Activated CD8-positive, alpha-beta T cell treated with anti-CD3 and anti-CD28 coated beads for 36 hours (primary cell): ENCODE measurements at regions not wholly inside any gene's neighbourhood (a gene's known extent, or its start where the extent isn't known, plus 50 kb on each side); places are given as distances from the start of the nearest gene placed in this dataset.

Experiments
- ATAC-seq: fragments of 200-7000 bp; cut with Tn5 transposase; one replicate; pipeline ENCODE4 v1.10.0; 2021; ENCODE audit warnings: mild to moderate bottlenecking, moderate library complexity
- CTCF ChIA-PET: fragments of 350-600 bp; sonication (Branson Sonifier 250); formaldehyde crosslinking; loops from one replicate; lab custom pipeline; 2021; ENCODE audit warnings: antibody characterized with exemption; lab: Charles Lee
- POLR2A ChIA-PET: fragments of 350-600 bp; sonication (Branson Sonifier 250); formaldehyde crosslinking; loops from one replicate; lab custom pipeline; 2021; ENCODE audit warnings: antibody characterized with exemption; lab: Charles Lee
- DNase-seq: peaks from one replicate; pipeline ENCODE4 v3.0.0-alpha.2; 2020
- H3K27ac Mint-ChIP-seq: one replicate; pipeline ENCODE4 v1.8.0; 2021; ENCODE audit warnings: mild to moderate bottlenecking, mixed read lengths
- H3K27me3 Mint-ChIP-seq: one replicate; pipeline ENCODE4 v1.8.0; 2021; ENCODE audit warnings: mixed read lengths
- H3K36me3 Mint-ChIP-seq: one replicate; pipeline ENCODE4 v1.8.0; 2021; ENCODE audit warnings: low read depth, mixed read lengths
- H3K4me1 Mint-ChIP-seq: one replicate; pipeline ENCODE4 v1.8.0; 2021; ENCODE audit warnings: low read depth, mixed read lengths
- H3K4me3 Mint-ChIP-seq: one replicate; pipeline ENCODE4 v1.8.0; 2021; ENCODE audit warnings: mild to moderate bottlenecking, moderate library complexity, mixed read lengths
- H3K9me3 Mint-ChIP-seq: one replicate; pipeline ENCODE4 v1.8.0; 2021; ENCODE audit warnings: mixed read lengths
- CTCF ChIP-seq: fragments of 200-600 bp; IDR thresholded peaks from one replicate; pipeline ENCODE4 v1.8.0; 2022; ENCODE audit warnings: antibody characterized with exemption, mild to moderate bottlenecking
- intact Hi-C: fragments of 100-400 bp; cut with micrococcal nuclease; formaldehyde crosslinking; loops from one replicate; pipeline ENCODE4 v1.10.0; 2022

DNA sequence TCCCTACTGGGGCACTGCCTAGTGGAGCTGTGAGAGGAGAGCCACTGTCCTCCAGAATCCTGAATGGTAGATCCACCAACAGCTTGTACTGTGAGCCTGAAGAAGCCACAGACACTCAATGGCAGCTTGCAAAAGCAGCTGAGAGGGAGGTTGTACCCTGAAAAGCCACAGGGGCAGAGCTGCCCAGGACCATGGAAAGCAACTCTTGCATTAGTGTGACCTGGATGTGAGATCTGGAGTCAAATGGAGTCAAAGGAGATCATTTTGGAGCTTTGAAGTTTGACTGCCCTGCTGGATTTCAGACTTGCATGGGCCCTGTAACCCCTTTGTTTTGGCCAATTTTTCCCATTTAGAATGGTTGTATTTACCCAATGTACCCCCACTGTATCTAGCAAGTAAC, 871.4 kb upstream of the PRMT6 start:
- Mint-ChIP-seq H3K36me3 (no peaks in the 10 kb centered on the region), H3K27me3 (no peaks in the 10 kb centered on the region), H3K27ac (no peak overlapping the region), H3K4me1 (no peaks in the 10 kb centered on the region), H3K9me3 (peaks cover 8% of the 10 kb centered on the region), H3K4me3 (no peak overlapping the region)
- DNase-seq (no peak), ATAC-seq (no peak)
- intact Hi-C loops, result no loop called here
- ChIA-PET POLR2A (no interaction called here), CTCF (no interaction called here)
- no peak for TF ChIP-seq CTCF

DNA sequence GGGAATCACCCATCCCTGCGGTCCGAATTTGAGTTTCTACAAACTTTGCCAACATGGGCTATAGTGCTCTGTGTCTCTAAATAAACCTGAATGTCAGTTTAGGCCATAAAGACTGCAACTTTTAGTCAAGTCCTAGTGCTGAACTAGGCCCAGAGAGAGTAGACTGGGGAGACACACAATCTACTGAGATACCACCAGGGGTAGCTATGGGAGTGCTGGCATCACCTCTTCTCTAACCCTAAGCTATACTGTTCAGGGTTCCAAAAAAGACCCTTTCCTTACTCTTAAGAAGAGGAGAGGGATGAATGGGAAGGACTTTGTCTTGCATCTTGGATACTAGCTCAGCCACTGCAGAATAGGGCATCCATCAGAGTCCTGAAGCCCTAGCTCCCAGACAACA, 866.7 kb upstream of the PRMT6 start:
- no peak for ATAC-seq
- H3K4me3 Mint-ChIP-seq, result no peak overlapping the region
- DNase-seq, result no peak
- H3K4me1 Mint-ChIP-seq, result no peaks in the 10 kb centered on the region
- intact Hi-C loops, result no loop called here
- no peaks in the 10 kb centered on the region for H3K27me3 Mint-ChIP-seq
- peaks cover 21% of the 10 kb centered on the region for H3K9me3 Mint-ChIP-seq
- H3K27ac Mint-ChIP-seq, result no peak overlapping the region
- H3K36me3 Mint-ChIP-seq, result peaks cover 2% of the 10 kb centered on the region
- TF ChIP-seq CTCF, result no peak
- POLR2A ChIA-PET, result no interaction called here
- CTCF ChIA-PET, result no interaction called here

DNA sequence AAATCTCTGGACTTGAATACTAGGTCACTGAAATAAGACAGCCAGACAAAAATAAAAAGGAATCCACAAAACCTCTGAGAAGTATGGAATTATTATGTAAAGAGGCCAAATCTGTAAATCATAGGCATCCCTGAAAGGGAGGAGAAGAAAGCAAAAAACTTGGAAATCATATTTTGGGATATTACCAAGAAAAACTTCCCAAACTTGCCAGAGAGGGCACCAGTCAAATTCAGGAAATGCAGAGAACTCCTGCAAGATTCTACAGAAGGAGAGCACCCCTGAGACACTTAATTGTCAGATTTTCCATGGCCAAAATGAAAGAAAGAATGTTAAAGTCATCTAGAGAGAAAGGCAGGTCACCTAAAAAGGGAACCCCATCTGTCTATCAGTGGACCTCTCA, 862.3 kb upstream of the PRMT6 start:
- peaks cover 34% of the 10 kb centered on the region for H3K9me3 Mint-ChIP-seq
- POLR2A ChIA-PET, result no interaction called here
- no peak for ATAC-seq
- no peaks in the 10 kb centered on the region for H3K4me1 Mint-ChIP-seq
- H3K4me3 Mint-ChIP-seq, result no peak overlapping the region
- intact Hi-C loops, result no loop called here
- no peak for DNase-seq
- CTCF ChIA-PET, result no interaction called here
- TF ChIP-seq CTCF, result no peak
- no peak overlapping the region for H3K27ac Mint-ChIP-seq
- no peaks in the 10 kb centered on the region for H3K27me3 Mint-ChIP-seq
- H3K36me3 Mint-ChIP-seq, result peaks cover 2% of the 10 kb centered on the region

GRCh38 chr1:106200711-106201110, 855.8 kb upstream of the PRMT6 start:
- POLR2A ChIA-PET, result no interaction called here

GRCh38 chr1:106207185-106207584, 849.3 kb upstream of the PRMT6 start:
- Mint-ChIP-seq H3K27ac (no peak overlapping the region), H3K9me3 (no peaks in the 10 kb centered on the region), H3K27me3 (no peaks in the 10 kb centered on the region), H3K36me3 (no peaks in the 10 kb centered on the region), H3K4me3 (no peak overlapping the region), H3K4me1 (no peaks in the 10 kb centered on the region)
- ChIA-PET CTCF (no interaction called here), POLR2A (no interaction called here)
- TF ChIP-seq CTCF, result no peak
- DNase-seq (no peak), ATAC-seq (no peak)
- intact Hi-C loops, result no loop called here

More at GRCh38 chr1:106200711-106201110, 855.8 kb upstream of the PRMT6 start:
- no peak for ATAC-seq
- H3K27me3 Mint-ChIP-seq, result no peaks in the 10 kb centered on the region
- DNase-seq, result no peak
- no peak overlapping the region for H3K4me3 Mint-ChIP-seq
- no peak overlapping the region for H3K27ac Mint-ChIP-seq
- H3K4me1 Mint-ChIP-seq, result no peaks in the 10 kb centered on the region
- no peaks in the 10 kb centered on the region for H3K36me3 Mint-ChIP-seq
- CTCF ChIA-PET, result no interaction called here
- no peak for TF ChIP-seq CTCF
- peaks cover 8% of the 10 kb centered on the region for H3K9me3 Mint-ChIP-seq
- intact Hi-C loops, result no loop called here
